ENCODE measurements at regions not wholly inside any gene's neighbourhood (a gene's known extent, or its start where the extent isn't known, plus 50 kb on each side); places are given as distances from the start of the nearest gene placed in this dataset.

DNA sequence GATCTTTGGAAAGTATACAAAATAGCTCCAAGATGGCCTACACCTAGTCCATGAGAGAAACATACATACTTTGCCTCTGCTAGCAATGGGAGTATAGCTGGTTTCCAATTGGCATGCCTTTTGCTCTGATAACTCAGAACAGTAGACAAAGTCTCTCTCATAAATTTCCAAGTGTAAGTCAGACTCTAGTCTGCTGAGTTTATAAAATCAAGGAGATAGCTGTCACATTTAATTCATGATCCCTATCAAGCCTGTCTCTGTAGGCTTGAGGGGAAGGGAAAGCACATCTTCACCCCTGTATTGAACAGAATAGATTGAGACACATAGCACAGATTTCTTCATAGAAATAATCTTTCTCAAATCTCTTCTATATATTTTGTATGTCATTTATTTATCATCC, 87.8 kb upstream of the HTR1B start:
- TF ChIP-seq, protein P1, sequence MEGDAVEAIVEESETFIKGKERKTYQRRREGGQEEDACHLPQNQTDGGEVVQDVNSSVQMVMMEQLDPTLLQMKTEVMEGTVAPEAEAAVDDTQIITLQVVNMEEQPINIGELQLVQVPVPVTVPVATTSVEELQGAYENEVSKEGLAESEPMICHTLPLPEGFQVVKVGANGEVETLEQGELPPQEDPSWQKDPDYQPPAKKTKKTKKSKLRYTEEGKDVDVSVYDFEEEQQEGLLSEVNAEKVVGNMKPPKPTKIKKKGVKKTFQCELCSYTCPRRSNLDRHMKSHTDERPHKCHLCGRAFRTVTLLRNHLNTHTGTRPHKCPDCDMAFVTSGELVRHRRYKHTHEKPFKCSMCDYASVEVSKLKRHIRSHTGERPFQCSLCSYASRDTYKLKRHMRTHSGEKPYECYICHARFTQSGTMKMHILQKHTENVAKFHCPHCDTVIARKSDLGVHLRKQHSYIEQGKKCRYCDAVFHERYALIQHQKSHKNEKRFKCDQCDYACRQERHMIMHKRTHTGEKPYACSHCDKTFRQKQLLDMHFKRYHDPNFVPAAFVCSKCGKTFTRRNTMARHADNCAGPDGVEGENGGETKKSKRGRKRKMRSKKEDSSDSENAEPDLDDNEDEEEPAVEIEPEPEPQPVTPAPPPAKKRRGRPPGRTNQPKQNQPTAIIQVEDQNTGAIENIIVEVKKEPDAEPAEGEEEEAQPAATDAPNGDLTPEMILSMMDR (IDR thresholded peaks at IDR 0.05) = no peak
- TF ChIP-seq EZH2 (IDR thresholded peaks at IDR 0.05) = no peak

All from neural progenitor cell (in vitro differentiated cells).